Erythroblast (primary cell): ENCODE measurements at regions not wholly inside any gene's neighbourhood (a gene's known extent, or its start where the extent isn't known, plus 50 kb on each side); places are given as distances from the start of the nearest gene placed in this dataset.

ENCODE experiments used
- GATA1 ChIP-seq: IDR thresholded peaks from 2 replicates; pipeline ENCODE4 v1.6.1; 2011; ENCODE audit warnings: low read depth, mild to moderate bottlenecking, control low read depth, low read length, moderate library complexity
- POLR2A ChIP-seq: IDR thresholded peaks from 2 replicates; pipeline ENCODE4 v1.6.1; 2011; ENCODE audit warnings: mild to moderate bottlenecking, low read length

- TF ChIP-seq POLR2A (no peak), GATA1 (no peak)
Observed at GRCh38 chr7:65235586-65235985, 138.1 kb upstream of the ZNF92 start.
